GM18499 (cell line): ENCODE measurements at regions not wholly inside any gene's neighbourhood (a gene's known extent, or its start where the extent isn't known, plus 50 kb on each side); places are given as distances from the start of the nearest gene placed in this dataset.

Experiments
- ATAC-seq: cut with Tn5 transposase; IDR thresholded peaks from one replicate; pipeline ENCODE4 v1.9.1; 2021; ENCODE audit warnings: moderate number of reproducible peaks; ENCODE audit not compliant: insufficient read depth, unreplicated experiment

DNA sequence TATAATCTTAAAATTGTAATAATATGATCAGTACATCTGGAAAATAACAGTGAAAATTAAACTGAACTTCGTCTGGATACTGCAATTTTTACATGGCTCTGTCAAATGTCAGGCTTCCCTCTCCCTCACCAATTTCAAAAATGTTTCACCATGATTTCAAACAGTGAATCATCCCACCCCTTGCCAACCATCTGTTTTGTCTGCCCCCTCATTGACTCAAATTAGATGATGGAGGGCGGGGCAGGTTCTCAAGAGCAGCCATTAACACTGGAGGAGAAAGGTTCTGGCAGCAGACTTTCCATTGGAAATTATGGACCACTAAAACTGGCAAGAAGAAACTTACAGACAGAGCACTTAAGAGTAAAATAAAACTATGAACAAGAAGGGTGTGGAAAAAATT is 1195.7 kb upstream of the ZEB2 start:
- ATAC-seq: no peak

DNA sequence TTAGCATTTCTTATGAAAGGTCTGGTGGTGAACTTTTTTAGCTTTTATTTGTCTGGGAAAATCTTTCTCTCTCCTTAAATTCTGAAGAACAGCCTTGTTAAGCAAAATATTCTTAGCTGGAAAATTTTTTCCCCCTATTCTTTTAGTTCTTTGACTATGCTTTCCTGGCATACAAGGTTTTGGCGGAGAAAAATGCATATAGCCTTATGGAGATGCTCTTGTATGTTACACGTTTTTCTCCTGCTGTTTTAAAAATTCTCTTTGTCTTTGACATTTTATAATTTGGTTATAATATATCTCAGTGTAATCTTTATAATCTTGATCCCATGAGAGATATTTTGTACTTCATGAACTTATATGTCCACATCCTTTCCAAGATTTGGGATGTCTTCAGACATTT is 1190.4 kb upstream of the ZEB2 start:
- no peak for ATAC-seq

DNA sequence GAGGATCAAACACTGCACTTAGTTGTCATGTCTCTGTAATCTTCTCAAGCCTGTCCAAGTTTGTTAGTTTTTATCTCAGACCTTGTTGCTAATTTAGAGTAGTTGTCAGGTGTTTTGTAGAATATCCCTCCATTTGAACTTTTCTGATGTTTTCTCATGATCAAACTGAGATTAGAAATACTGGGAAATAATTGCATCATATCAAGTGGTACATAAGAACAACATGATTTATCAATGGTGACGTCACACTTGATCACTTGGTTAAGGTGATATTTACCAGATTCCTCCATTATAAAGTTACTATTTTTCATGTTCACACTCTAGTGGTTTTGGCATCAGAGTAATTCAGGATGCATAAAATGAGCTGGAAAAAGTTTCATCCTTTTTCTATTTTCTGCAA is 1182.4 kb upstream of the ZEB2 start:
- no peak for ATAC-seq

DNA sequence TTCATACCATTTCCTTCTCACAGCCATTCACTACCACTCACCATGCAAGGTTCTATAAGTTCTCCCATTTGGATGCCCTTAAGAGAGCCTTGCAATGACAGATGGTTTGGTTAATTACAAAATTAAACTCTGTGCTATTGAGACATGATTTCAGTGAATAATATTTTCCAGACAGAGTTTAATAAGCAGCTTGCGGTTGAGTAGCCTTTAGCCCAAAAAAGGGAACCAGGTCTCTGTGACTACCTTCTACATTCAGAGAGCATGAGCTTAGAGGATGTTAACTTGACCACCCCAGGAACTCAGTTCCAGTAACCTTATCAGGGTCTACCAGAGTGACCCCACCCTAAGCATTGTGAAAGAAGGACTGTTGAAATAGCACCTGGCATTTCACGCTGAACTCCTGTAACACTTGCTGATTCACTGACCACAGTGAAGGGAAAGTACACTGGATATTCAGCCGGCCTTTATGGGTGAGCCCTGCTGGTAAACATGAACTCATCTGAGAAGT is 1173.1 kb upstream of the ZEB2 start:
- peak; percentile 74 for ATAC-seq

DNA sequence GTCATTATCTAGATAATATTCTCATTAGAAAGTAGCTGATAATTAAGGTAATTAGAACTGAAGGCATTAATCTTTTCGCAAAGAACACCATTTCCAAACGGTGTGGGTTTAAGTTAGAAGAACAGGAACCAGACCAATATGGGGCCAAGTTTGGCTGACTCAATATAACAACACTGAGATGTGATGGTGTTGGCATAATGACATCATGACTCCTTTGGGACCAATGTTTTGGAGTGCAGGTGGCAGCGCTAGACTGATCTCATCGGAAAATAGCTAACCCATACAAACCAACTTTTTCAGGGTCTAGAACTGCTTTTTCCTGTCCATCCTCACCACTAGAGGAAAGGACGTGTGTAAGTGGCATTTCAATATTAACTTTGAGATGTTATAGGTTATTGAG is 1171.7 kb upstream of the ZEB2 start:
- no peak for ATAC-seq

DNA sequence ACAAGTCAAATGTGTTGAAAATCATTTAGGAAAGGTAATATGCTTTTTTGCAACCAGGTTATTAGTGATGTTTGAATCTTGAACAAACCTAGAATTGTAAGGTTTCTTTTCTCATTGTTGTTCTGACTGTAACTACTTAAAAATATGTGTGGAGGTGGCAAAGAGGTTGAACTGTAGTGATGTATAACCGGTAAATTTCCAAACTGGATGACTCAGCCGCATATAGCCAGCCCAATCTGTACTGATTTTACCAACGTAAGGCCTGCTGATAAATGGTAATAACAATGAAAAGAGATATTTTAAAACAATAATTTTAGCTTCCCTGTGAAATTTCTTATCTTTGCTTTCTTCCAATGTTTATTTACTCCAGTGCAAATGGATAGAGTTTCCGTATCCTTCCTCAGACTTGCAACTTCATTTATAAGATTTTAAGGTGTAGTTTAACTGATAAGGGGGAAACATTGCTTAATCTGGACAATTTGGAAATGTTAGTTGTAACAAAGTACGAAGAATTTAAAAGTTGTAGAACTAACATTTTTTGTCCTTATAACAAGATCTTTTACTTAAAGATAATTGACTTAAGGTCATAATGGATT is 1170.4 kb upstream of the ZEB2 start:
- no peak for ATAC-seq

DNA sequence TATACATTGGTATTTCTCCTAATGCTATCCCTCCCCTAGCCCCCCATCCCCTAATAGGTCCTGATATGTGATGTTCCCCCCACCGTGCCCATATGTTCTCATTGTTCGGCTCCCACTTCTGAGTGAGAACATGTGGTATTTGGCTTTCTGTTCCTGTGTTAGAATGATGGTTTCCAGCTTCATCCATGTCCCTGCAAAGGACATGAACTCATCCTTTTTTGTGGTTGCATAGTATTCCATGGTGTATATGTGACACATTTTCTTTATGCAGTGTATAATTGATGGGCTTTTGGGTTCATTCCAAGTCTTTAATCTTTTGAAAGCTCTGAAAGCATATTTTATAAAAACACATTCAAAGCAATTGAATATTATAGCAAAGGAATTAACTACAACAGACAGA is 1169.4 kb upstream of the ZEB2 start:
- no peak for ATAC-seq

DNA sequence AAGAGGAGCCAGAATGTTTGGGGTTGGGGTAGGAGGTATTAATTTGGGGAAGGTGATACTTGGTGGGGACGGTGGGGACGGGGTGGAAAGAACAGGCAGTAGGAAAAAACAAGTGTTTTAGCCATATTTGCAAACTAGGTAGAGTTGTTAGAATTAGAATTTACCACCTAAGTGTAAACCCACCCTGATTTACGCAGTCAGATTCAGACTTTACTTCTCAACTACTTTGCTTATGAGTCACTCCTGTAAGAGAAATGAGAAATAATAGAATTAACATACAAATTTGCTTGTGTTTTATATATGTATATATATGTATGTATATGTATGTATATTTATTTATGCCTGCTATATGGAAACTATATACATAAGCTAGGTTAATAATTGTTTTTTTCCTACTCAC is 1168.2 kb upstream of the ZEB2 start:
- no peak for ATAC-seq

DNA sequence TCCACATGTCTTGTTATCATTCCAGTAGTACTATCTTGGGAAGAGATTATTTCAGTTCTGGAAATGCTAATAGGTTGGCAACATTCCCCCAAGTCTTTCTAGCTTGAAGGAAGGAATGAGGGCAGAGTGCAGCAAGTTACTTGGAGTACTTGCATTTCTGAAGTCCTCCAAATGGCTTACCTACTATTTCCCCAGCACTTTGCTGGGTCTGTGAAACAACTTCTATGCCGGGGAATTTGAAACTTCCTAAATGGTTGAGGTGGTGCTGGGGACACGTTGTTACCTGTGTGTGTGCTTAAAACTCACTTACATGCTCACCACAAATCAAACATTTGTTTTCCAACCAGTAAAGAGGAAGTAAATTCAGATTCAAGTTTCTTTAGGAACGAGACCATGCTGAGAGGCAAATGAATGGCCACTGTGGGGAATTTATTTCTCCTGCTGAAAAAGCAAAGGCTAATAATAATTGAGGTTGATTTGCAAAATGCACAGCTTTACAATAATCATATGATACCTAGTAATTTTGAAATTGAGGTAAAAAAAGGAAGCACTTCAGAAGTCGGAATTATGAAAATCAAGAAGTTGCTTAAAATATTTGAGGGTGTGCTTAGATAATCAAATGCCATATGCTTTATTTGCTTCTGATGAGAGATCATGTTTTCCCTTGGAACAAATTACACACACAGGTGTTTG is 1167.7 kb upstream of the ZEB2 start:
- no peak for ATAC-seq

DNA sequence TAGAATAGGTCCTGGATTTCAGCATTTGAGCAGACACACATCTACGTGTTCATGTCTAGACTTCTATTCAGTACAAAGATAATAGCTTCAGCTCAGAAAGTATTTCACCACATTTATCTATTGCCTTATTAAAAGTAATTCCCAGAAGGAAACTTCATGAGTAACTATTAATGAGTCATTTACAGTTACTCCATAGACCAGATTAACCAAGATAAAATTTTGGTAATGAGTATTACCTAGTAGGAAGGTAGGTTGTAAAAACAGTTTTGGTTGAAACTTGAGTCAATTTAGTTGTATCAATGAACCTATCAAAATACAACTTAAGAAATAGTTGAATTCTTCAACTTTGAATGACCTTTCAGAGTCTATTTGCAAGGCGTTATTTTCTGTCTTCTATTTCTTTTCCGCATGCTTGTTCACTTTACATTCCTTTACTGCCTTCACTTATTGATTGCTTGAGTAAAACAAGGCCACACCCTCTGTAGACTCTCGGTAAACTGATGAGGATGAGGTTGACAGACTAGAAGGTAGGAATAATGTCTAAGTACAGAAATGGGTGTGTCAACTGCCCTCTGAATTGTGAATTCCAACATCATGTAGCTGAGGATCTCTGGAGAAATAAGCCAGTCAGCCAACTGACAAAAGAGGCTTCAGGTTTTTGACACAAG is 1165.6 kb upstream of the ZEB2 start:
- no peak for ATAC-seq

DNA sequence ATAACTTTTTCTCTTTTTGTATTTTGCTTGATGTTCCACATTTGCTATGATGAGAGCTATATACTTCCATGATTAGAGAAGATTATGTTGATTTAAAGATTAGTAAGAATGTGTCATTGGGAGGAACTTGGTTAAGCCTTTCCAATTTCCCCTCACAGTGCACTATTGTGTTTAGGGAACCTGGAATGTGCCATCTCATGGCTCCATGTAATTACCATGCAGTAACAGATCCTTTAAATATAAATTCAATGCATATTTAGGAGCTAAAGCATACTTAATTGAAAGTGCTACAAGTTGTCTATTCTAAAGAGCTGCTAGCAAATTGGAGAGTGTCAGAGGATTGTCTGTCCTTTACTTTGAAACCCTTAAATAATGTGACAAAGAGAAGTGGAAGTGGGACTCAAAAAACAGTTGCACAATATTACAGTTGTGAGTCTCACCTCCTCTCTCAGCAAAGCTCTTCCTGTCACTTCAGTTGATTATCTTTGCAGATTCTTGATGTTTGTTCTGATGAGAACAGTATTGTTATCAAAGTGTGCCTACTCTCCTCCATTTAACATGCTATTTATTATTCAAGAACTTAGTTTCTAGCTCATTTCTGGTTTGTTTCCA is 1162.7 kb upstream of the ZEB2 start:
- ATAC-seq: no peak

DNA sequence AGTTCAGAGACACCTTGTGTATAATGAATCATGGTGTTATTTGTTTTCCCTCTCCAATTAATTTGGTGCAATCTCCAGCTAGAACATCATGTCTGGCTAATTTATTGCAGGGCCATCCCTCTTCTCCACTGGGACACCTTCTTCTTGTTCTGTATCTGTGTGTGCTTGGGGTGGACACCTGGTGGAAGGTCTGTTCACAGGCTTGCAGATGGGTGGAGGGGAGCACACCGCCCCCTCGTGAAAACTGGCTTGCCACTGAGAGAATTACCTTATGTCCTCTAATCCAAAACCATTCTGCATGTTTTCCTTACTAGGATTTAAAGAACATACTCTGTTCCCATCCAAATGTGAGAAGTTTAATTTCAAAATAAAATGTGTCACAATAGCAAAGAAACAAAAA is 1160.4 kb upstream of the ZEB2 start:
- no peak for ATAC-seq

DNA sequence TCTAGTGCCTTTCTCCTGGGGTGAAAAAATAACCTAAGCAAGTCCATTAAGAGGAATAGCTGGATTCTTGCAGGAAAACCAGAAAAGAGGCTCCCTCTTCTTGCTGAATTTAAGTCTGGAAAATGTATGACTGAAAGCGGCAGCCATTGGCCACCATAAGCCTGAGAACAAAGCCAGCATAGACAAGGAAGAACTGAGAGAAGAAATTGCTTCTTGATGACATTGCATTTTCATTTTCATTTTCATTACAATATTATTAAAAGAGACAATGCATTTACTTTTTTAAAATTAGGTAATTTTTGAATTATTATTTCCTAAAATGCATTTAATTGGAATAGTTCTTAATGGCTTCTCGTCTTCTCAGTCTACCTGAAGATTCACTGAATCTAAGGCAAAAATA is 1157.5 kb upstream of the ZEB2 start:
- ATAC-seq: no peak

DNA sequence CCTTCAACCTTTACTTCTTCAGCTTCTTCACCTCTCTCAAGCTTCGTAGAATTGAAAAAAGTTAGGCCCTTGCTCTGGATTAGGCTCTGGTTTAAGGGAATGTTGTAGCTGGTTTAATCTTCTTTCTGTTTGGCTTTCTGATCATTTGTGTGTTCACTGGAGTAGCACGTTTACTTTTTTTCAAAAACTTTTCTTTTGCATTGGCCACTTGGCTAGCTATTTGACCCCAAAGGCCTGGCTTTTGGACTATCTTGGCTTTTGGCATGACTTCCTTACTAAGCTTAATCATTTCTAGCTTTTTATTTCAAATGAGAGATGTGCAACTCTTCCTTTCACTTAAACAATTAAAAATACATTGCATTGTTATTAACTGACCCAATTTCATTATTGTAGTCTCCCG is 1154.8 kb upstream of the ZEB2 start:
- ATAC-seq: no peak

DNA sequence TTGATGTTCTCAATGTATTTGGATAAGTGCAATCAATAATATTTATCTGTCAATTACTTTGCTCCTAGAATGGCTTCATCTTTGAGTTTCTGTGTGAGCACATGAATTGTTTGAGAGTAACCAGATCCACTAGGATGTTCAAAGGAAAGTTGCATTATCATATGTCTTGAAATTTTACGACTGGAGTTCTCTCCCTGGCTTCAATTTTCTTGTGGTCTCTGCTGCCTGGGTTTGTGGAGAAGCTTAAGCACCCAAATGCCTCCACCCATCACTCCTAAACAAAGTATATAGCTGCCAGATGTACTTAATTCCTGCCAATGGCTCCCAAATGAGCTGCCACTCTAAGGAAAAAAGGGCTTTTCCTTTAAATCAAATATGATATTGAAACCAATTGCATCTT is 1149.4 kb upstream of the ZEB2 start:
- no peak for ATAC-seq

DNA sequence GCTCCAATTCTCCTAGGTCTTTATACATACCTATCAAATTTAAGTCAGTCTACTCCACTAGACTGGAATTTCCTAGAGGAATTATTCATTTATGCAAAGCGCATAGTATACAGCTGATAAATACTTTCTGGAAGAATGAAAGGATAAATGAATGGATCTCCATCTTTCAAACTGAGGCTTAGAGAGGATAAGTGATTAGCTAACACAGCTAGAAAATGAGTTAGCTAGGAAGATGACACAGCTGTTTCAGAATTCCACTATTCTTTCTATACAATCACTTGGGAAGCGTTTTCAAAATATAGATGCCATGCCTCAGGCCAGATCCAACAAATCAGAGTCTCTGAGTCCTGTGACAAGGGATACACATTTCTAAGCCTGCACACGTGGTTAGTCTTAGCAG is 1146.6 kb upstream of the ZEB2 start:
- no peak for ATAC-seq

DNA sequence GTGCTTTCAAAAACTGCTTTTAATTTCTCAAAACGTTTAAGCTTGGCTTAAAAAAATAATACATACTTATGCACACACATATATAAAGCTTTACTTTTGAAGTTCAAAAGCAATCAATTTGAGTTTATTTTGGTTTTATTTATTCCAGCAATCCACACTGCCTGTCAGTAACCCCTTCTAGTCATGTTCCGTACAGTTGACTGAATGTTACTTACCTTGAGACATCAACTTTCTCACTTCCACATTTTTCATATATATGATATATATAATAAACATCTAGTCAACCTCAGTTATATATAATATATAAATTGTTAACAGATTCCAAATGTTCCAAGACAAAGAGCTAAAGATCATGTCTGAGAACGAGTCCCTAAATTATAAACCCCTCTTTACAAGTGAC is 1137.3 kb upstream of the ZEB2 start:
- no peak for ATAC-seq

DNA sequence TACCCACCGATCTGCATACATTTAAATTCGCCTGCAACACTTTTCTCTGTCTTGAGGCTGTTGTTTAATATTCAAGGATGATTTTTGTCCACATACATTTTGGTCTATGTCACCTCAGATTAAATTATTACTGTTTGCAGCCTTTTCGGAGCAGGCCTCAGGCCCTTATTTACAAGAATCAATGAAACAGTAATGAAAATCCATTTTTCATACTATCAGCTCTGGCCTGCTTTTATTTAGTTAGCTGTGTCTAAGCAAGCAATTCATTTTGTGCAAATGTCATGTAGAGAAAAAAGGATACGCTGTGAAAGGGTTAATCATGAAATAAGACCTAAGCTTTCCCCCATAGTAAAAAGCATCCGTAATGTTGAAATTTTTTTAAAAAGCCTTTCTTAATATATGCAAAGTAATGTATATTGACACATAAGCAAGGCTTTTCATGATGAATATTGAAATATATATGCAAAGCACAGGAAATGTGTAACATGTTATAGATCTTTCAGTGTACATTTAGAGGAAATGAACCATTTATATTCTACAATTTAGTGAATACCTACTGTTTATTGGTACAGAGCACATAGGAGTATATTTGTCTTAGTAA is 1135.3 kb upstream of the ZEB2 start:
- ATAC-seq: no peak

DNA sequence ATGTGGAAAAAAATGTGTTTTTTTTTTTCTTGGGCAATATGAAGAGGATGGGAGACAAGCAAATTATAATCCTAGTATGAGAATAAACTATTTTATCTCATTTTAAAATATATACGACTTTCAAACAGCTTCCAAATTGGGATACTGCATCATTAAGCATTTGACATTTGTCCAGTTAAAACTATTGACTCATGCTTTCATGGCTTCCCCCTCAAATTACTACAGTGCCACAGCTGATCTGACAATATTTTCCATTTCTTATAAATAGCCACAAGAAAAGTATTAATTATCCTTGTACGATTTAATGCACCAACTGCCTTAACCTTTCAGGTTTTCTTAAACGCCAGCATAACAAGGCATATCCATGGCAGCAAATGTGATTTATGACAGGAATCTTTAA is 1134.8 kb upstream of the ZEB2 start:
- ATAC-seq: no peak

DNA sequence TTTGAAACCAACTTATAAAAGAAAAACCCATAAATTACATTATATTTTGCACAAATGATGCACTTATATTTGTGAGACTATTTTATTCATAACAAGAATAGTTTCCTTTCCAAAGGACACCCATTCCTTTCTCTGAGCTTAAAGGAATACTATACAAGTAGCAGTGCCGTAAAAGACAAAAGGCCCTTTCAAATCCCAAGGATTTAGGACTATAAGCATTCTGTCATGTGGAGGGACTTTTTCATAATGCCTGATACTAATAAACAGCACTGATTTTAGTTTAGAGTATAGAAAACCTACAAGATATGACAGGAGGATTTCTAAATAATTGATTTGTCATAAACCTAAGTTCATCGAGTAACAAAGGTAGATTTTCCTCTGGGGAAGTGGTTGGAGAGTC is 1134.2 kb upstream of the ZEB2 start:
- ATAC-seq: no peak

DNA sequence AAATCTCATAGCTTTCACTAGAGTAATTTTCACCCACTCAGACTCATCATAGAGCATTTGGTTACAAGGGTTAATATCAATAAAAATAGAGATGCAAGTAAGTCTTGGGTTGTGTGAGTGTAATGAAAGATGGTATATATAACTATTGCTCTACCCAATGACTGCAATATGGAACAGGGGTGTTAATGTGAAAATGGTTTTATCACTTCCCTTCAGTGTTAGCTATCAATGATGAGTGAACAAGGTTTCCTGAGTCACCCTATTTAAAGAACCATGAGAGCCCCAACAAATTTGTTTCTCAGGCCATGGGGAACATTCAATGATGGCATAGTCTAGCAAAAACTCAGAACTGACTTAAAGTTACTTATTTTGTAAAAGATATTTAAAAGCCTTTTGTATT is 1133.6 kb upstream of the ZEB2 start:
- ATAC-seq: no peak
